HG03442 (cell line): ENCODE measurements at regions not wholly inside any gene's neighbourhood (a gene's known extent, or its start where the extent isn't known, plus 50 kb on each side); places are given as distances from the start of the nearest gene placed in this dataset.

Experiments
- ATAC-seq: cut with Tn5 transposase; IDR thresholded peaks from one replicate; pipeline ENCODE4 v1.9.1; 2021; ENCODE audit warnings: mild to moderate bottlenecking, moderate library complexity; ENCODE audit not compliant: unreplicated experiment

DNA sequence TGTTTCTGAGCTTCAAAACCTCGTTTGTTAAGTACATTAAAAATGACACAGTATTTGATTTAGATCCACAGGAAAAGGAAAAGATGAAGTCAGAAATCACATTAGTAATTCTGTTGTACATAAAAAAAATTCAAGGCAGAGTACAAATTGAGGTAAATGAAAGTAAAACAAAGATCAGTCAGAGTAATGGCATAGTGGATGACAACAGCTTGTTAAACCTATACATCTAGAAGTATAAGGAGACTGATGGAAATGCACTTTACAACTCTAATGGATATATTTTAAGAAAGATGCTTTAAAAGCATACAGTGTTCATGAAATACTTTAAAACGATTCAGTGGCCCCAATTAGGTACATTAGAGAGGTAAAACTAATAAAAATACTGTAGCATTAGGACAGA is 631.3 kb upstream of the SEMA6A start:
- ATAC-seq: no peak

DNA sequence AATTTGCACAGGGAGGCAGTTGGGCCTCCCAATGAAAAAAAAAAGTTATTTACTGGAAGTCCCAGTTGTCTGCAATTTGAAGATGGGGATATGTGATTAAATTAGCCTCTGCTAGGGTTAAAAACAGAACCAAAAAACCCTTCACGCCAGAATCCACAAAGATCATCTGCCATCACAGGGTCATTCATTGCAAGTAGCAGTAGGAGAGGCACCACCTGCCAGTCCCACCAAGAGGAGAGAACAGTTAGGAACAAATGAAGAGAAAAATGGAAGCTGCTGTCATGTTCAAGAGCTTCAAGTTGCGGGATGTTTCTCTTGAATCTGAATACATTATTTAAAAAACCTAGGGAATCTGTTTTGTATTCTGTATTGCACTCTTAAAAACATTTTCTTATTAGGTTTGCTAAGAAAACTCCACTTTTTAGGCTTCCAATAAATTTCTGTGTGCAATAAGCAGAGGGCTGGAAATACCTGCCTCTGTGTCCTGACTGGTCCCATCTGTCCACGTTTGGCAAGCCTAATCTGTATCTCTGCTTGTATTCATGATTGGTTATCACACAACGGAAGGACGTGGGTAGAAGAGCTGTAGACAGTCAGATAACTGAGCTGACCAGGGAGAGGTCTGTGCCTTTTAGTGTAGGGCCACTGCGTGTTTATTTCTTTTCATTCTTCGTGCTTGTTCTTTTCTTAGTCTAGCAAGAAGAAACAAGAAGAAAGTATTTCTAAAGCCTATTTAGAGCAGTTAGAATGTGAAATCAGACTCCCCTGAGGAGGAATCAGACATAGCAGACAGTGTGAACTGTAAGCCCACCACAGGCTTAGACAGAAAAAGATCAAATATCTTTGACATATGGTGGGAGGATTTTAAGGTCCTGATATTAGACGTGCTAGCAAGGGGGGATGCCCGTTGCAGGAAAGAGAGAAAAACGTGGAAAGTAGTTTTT is 630.6 kb upstream of the SEMA6A start:
- ATAC-seq: no peak

DNA sequence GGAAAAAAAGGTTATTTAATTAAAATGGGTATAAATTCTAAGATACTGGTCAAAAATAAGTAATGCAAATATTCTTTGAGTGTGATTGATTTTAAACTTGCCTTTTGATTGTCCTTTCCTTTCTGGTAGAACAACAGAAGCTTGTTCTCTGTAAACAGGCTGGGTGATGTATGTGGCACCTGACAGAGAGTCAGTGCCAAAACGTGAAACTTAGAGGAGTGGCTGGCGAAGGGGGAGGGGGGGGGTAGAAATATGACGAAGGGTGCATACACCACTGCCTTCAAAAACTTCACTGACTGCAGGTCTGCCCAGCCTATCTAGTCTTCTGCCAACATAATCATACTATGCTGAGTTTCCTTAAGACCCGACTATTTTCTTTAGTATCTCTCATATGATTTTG is 629.8 kb upstream of the SEMA6A start:
- no peak for ATAC-seq

DNA sequence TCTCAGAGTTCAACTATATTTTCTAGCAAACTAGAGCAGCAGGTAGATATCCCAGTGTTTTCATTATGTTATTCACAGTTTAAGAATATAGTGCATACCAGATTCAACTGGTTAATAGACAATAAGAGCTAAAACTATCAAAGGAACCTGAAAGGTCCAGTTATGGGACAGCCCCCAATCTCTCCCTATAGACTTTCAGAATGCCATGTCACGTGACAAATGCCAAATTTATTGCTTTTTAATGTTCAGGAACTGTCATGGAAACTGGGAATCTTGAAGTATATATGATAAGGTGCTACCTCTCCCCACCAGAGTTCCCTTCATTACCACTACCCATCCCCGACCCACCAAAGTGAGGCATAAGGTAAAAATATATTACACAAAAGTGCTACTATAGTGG is 629.0 kb upstream of the SEMA6A start:
- no peak for ATAC-seq

DNA sequence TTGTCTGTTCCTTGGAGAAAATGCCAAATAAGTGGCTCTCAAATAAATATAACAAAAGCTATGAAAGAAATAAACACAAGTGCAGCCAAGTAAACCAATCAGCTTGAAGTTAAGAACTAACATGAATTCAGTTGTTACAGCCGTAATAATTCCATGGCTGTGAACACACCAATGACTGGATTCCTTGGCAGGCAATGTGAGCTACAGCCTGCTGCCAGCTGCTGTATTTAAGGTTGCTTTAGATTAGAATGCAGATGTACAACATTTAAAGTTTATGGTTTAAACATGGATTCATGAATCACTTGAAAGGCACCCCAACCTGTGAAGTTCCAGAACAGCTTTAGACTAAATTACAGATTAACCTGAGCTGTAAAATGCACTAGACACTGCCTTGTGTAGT is 626.4 kb upstream of the SEMA6A start:
- no peak for ATAC-seq

DNA sequence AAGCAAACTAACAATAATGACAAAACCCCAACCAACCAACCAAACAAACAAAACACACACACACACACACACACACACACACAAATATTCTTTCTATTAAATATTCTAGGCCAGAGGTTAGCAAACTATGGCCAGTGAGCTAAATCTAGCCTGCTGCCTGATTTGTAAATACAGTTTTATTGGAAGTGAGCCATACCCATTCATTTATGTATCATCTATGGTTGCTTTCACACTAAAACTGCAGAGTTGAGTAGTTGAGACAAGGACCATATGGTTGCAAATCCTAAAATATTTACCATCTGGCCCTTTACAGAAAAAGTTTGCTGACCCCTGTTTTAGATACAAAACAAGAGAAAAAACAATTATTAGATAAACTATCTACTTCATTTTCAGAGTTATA is 620.5 kb upstream of the SEMA6A start:
- ATAC-seq: no peak

DNA sequence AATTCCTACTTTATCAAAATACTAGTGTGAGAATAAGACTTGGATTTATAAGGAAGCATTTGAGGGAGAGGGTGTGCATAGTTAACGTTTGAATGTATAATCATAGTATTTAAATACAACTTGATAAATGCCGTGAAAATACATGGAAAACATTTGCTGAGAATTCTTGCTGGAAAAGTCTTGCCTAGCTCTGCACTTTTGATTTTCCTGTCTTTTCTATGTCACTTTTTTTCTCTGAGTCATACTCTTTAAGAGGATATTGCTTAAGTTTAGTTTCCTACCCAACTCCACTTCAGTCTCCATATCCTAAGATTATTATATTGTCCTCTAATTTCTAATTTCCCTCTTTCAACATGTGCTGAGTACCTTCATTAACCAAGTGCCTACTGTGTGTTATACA is 616.6 kb upstream of the SEMA6A start:
- ATAC-seq: no peak

DNA sequence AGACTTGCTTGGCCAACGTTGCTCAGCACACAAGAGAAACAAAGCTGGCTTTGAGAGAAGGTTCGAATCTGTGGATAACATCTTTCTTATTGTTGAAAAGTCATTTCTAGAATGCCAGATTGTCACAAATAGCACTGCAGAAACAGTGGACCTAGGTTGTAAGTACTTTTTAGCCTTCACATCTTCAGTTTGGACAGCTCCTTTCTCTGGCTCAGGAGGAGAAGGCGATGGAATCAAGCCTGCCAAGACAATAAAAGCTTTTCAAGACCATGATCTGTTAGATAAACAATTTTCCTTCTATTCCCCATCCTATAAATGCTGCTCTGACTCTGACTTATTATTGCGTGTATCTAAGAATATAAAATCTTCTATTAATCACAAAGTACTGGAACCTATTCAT is 615.2 kb upstream of the SEMA6A start:
- no peak for ATAC-seq

DNA sequence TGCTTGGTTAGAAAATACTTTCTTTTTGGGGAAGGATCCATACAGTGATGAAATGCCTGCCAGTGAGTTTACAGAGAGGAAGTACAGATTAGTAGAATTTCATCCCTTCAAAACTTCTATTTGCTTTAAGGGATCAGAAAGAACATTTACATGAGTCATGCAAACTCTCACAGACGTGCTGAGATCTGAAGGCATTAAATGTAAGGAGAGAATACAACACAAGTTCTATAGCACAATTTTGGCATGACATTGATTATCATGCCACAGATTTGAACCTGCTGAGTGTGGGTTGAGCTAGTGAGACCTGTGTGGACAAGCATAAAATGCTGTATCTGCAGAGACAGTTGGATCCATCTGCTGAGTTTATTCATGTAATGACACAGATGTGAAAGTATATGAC is 613.6 kb upstream of the SEMA6A start:
- no peak for ATAC-seq

DNA sequence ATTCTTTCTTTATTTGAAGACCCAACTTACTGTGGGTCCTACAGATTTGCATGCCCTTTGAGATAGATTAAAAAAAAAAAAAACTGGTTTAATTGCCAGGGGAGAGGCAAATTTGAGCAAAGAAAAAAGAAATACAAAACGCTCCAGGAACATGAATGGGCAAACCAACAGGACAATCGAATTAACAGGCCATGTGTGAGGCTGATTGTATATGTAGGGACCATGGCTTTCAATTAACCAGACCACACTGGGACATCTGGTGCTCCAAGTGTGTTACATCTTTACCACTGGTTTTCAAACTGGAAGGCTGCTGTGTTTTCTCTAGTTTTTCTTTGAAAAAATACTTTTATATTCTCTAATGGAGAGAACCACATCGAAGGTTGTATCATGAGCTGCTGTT is 612.1 kb upstream of the SEMA6A start:
- ATAC-seq: no peak

DNA sequence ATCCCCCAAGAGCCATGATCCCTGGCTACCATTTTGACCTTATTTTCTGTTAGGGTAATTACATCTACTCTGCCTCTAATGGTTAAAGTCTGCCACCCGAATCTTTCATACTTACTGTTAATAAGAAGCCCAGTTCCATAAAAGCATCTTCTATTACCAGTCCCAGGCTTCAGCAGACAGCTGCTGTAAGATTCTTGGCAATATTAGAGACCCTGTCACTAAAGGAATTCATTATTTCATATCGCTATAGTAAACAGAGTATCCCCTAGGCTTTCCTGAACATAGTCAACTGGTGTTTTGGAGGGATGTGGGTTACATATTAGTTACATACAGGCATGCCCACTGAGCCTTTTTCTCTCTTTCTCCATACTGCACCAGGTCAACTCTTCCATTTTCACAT is 608.7 kb upstream of the SEMA6A start:
- no peak for ATAC-seq

DNA sequence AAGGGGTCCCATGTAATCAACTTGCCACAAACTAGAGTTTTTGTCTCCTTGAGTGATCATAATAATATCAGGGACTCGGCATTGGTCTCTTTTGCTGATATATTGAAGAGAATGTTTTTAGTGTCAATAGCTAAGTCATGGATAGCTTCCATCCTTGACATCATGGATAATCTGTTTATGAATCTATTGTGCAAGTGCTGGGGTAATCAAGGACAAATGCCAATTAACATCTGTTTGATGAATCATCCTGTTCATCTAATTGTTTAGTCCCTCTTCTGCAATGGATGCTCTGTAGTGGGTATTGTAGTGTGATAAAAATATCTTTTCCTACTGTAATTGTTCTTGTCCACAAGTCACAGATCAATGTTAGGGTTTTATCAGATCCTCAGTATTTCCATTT is 607.5 kb upstream of the SEMA6A start:
- ATAC-seq: no peak

DNA sequence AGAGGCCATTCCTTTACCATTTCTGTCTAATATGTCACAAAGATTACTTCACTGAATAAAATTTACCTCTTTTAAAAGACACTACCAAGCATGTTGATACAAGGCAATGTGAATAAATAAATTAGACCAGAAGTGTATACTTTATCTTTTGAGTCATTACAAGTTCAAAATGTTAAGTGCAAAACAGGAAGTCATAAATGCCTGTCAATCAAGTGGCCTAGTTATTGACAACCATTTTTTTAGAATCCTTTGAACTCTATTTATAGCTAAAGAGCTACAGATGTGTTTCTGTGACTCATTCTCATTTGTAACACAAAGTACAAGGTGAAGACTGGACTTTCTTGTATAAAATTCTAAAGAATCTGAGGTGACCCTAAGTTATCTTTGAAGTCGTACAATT is 602.7 kb upstream of the SEMA6A start:
- ATAC-seq: peak; percentile 49

DNA sequence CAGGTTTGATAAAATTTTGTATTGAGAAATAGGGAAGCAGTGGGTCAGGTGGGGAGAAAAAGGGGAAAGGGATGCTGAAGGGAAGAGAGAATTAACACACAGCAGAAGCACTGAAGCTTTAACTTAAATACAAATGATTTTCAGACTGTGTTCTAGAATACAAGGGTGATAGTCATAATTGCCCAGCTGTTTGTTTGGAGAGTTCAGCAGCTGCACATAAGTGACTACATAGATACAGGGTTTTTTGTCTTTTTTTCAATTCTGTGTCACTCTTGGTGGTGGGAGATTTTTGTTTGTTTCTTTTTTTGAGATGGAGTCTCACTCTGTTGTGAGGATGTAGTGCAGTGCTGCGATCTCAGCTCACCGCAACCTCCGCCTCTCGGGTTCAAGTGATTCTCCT is 590.4 kb upstream of the SEMA6A start:
- ATAC-seq: no peak

DNA sequence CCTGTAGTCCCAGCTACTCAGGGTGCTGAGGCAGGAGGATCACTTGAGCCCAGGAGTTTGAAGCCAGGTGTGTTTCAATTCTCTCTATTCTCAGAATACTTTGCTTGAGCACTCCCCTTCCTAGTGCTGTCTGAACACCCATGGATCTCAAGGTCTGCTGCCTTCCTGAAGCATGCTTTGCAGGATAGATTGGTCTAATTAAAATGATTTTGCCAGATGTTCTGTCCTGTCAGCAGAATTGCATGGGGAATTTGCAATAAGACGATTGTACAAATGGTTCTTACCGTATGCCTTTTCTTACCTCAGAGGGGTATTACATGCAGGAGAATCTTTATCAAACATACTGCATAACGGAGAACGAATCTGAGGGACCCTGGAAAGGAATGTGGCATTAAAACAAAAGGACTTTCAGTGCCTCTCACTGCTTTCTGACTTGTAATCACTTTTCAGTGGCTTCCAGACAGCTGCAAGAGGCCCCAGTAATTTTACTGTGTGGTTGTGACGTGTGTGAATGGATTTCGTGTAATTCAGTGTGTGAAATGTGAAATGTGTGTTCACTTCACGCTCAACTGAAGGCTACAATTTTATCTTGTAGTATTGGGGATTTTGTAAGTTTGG is 587.2 kb upstream of the SEMA6A start:
- no peak for ATAC-seq

DNA sequence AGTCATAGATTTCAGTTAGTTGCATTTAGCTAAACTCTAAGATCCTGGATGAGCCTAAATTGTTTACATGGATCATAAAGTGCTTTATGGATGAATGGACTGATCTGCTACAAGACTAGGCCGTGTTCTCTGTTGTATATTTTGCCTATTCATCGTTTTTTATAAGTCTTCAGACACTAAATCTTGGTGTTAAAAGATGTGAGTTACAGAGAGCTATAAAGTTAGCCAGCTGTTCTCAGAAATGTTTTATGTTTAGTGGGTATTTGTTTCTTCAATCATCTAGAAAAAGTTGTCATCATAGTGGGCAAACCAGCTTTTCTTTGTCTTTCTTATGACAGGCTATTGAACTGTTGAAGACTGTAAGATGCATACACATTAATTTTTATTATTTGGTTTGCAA is 585.8 kb upstream of the SEMA6A start:
- no peak for ATAC-seq

DNA sequence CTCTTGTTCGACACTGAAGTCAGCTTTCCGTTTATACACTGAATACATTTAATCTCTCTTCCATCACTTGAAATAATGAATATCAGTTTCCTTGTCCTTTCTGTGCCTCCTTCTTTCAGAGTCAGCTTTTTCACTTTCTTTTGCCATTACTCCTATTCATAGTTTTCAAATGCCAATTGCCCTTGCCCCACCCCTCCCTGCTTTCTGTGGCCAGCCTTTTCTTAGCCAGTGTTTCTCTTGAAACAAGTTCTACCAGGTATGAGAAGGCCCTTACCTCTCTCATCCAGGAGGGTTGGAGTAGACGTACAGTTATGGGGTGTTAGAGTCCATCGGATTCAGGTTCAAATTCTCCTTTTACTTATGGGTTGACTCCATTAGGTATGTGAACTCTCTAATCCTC is 574.7 kb upstream of the SEMA6A start:
- no peak for ATAC-seq

DNA sequence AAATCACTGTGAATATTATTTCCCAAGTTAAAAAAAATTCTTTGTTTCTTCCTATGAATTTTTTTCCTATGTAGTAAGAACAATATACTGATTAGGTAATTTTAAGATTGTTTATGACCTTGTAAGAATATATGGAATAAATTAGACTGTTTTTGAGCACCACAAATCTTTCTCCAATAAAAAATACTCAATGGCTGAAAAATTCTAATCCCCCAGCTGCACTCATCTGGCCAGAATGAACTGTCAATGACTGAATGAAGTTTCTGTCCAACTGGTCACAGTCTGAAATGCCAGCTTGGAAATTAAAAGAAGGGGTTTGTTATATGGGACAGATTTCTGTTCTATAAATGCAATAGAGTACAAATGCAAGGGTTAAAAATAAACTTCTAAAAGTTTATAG is 569.5 kb upstream of the SEMA6A start:
- no peak for ATAC-seq

DNA sequence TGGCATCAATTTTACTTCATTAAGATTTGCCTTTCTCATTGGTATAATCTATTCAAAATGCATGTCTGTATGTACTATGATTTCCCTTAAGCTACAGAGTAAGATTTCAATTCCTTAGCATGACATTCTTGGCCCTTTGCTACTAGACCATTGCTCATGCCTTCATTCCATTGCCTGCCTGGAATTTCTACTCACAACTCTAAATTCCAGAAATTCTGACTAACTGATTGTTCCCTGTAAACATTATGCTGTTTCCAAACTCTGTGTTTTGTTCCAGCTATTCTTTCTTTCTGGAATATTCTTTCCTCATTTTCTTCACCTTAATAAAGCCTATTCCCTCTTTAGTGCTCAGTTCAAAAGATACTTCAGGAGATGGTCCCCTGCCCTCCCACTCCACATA is 568.8 kb upstream of the SEMA6A start:
- ATAC-seq: no peak

DNA sequence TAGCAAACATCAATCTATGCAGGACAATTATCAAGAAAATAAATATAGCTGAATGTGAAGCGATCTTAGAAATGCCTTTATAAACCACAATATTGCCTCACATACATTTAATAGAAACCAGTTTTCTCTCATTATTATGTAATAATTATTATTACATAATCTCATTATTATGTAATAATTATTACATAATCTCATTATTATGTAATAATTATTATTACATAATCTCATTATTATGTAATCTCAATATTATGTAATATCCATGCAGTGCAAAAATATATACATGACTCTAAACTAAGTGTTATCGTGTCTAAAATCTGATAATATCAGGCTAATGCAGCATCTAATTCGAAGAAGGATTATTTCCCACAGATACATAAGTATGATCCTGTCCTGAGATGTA is 563.9 kb upstream of the SEMA6A start:
- no peak for ATAC-seq

DNA sequence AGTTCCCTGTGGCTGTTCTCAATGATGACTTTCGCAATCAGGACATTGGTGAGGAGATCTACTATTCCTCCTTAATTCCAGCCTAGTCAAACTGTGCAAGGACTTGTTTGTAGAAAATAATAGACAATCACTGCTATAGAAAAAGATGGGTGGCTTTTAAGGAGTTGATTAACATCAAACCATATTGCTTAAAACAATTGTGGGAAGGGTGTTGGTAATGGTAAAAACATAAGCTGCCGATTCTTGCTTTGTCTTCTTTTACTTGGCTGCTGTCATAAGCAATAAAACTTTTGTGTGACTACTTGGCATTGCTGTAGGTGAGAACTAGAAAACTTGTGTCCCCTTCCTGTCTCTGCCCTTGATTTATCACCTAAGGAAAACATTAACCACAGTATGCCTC is 561.2 kb upstream of the SEMA6A start:
- ATAC-seq: no peak

DNA sequence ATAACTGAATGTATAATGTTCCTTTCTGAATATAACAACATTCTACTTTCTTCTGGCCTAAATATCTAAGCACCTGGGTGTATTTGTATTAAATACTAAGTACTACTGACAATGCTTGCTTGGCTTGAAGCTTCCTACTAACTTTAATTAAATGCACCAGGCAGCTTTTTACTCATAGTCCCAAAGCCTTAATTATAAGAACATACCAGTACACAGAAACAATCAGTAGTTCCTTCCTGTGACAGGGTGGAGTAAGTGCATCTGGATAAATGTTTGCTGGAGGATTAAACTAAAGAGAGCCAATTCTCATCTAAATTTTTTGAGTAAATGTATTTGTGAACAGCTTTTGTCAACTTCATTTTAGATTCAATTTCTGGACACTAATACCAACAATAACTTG is 558.6 kb upstream of the SEMA6A start:
- ATAC-seq: no peak

DNA sequence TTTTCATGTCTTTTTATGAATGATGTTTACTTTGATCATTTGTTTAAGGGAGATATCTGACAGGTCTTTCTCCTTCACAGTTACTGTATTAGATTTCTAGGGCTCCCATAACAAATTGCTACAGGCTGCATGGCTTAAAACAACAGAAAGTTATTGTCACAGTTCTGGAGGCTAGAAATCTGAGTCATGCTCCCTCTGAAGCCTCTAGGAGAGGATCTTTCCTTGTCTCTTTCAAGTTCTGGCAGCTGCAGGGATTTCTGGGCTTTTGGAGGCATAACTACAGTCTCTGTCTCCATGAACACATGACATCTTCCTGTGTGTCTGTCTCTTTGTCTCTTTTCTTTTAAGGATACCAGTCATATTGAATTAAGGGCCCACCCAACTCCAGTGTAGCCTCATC is 557.3 kb upstream of the SEMA6A start:
- no peak for ATAC-seq
